ENCODE measurements at regions not wholly inside any gene's neighbourhood (a gene's known extent, or its start where the extent isn't known, plus 50 kb on each side); places are given as distances from the start of the nearest gene placed in this dataset.

- ChIA-PET POLR2A (interaction anchor here (0.7 kb wide), 1 partner anchor 10 kb away, joined by 3 read pairs; no protein-coding TSS in a partner anchor), SMC1A (ENCODE audit: uncharacterized antibody, unreplicated experiment) (interaction anchor here (1.3 to 1.4 kb wide), 2 partner anchors 8 to 563 kb away, joined by 3 to 4 read pairs; no protein-coding TSS in a partner anchor), RAD21 (ENCODE audit: unreplicated experiment) (no interaction called here), CTCF (interaction anchor here (1.0 kb wide), 1 partner anchor 707 kb away, joined by 3 read pairs; no protein-coding TSS in a partner anchor)
- BruUV-seq (replicated peaks): no TSS peak
- no peaks in the 10 kb centered on the region for H3K36me3 ChIP-seq (ENCODE audit: control insufficient read depth in 2 of 2, insufficient read depth in 2 of 2, low read length in 1 of 2)
- DNase-seq (ENCODE audit: low read depth, low spot score) (no peak), FAIRE-seq (no peak), ATAC-seq (no peak)
- no peak overlapping the region for H3K4me2 ChIP-seq (ENCODE audit: control insufficient read depth, insufficient read depth)
- no peaks in the 10 kb centered on the region for H3K4me1 ChIP-seq (ENCODE audit: control insufficient read depth, insufficient read depth, low read length)
- peaks cover 2 to 3% of the 10 kb centered on the region in 2 experiments; a peak in 2 of 4 replicates for H3K27me3 ChIP-seq (replicated peaks in 1 of 2; ENCODE audit: control insufficient read depth in 2 of 2, insufficient read depth in 2 of 2, low read length in 1 of 2)
- H3K9ac ChIP-seq (ENCODE audit: control insufficient read depth, insufficient read depth, low read length): no peak overlapping the region
- 18% methylated on average over 7 of the region's 7 CpGs for WGBS (ENCODE audit: insufficient coverage, insufficient replicate concordance, low lambda C conversion rate, missing lambda C conversion rate)
- intact Hi-C loops (cut with micrococcal nuclease; ENCODE audit: unreplicated experiment): no loop called here
- H3K4me3 ChIP-seq: no peak overlapping the region
- TF ChIP-seq SKIL (IDR thresholded peaks at IDR 0.05; ENCODE audit: low read depth, poor library complexity, severe bottlenecking) (no peak), MTA2 (IDR thresholded peaks at IDR 0.05; ENCODE audit: low read depth) (no peak), REST (IDR thresholded peaks at IDR 0.05; ENCODE audit: low read depth, low read length) (no peak)
- H3K79me2 ChIP-seq (ENCODE audit: control insufficient read depth, insufficient read depth, low read length): no peaks in the 10 kb centered on the region
- H3K27ac ChIP-seq (ENCODE audit: control insufficient read depth, insufficient read depth): no peak overlapping the region
- no peaks in the 10 kb centered on the region for H3K9me3 ChIP-seq (replicated peaks; ENCODE audit: control insufficient read depth, insufficient read depth, low read length)
- no peak overlapping the region for H2AFZ ChIP-seq (ENCODE audit: control insufficient read depth, low read depth, low read length)
- H4K20me1 ChIP-seq (ENCODE audit: control insufficient read depth, insufficient read depth): no peaks in the 10 kb centered on the region
- in situ Hi-C loops (cut with MboI): no loop called here
Measured at GRCh38 chr9:90309809-90310520, 332.7 kb downstream of the DIRAS2 start.
